ENCODE measurements at regions not wholly inside any gene's neighbourhood (a gene's known extent, or its start where the extent isn't known, plus 50 kb on each side); places are given as distances from the start of the nearest gene placed in this dataset.

- intact Hi-C loops (cut with micrococcal nuclease): no loop called here
- no peaks in the 10 kb centered on the region for H3K79me2 ChIP-seq (ENCODE audit: low read length)
- CTCF ChIA-PET: no interaction called here
- POLR2A ChIA-PET (ENCODE audit: unreplicated experiment): no interaction called here
- H3K9me2 ChIP-seq (replicated peaks; ENCODE audit: low read length): no peaks in the 10 kb centered on the region
- H3K36me3 ChIP-seq (ENCODE audit: low read depth, low read length): no peaks in the 10 kb centered on the region
- ATAC-seq (no peak), DNase-seq (no peak)
- H3F3A ChIP-seq (ENCODE audit: low read length, unreplicated experiment): no peaks in the 10 kb centered on the region
- no peaks in the 10 kb centered on the region for H4K20me1 ChIP-seq (ENCODE audit: low read length)
- no peaks in the 10 kb centered on the region for H3K9me3 ChIP-seq (ENCODE audit: low read length)
- H3K27me3 ChIP-seq (ENCODE audit: low read length): no peaks in the 10 kb centered on the region
- no peaks in the 10 kb centered on the region for H3K4me1 ChIP-seq (ENCODE audit: insufficient read depth, low read length)
- no peak overlapping the region for H3K4me2 ChIP-seq (ENCODE audit: low read length)
- H3K4me3 ChIP-seq (ENCODE audit: low read length): no peak overlapping the region
- no peak overlapping the region for H3K9ac ChIP-seq (ENCODE audit: low read length)
- no peak overlapping the region for H2AFZ ChIP-seq (ENCODE audit: low read length)
- TF ChIP-seq EZH2phosphoT487 (IDR thresholded peaks at IDR 0.05; ENCODE audit: borderline replicate concordance, low read length): no peak
- no peak for TF ChIP-seq CTCF (conservative IDR thresholded peaks at IDR 0.05; ENCODE audit: low read depth, low read length)
- TF ChIP-seq EZH2 (IDR thresholded peaks at IDR 0.05; ENCODE audit: low read length, unreplicated experiment): no peak
- H3K27ac ChIP-seq (ENCODE audit: low read length): no peak overlapping the region
- BruUV-seq (replicated peaks): no TSS peak
These were observed 89.9 kb upstream of the DHX15 start for GRCh38 chr4:24674279-24674678.

- H3K27ac ChIP-seq (ENCODE audit: low read length): no peak overlapping the region
- ATAC-seq: no peak
- no peaks in the 10 kb centered on the region for H3K9me2 ChIP-seq (replicated peaks; ENCODE audit: low read length)
- H3K4me1 ChIP-seq (ENCODE audit: insufficient read depth, low read length): no peaks in the 10 kb centered on the region
- no peak overlapping the region for H3K4me2 ChIP-seq (ENCODE audit: low read length)
- H3K4me3 ChIP-seq (ENCODE audit: low read length): no peak overlapping the region
- no peak overlapping the region for H3K9ac ChIP-seq (ENCODE audit: low read length)
- BruUV-seq (replicated peaks): no TSS peak
- no peaks in the 10 kb centered on the region for H3K79me2 ChIP-seq (ENCODE audit: low read length)
- TF ChIP-seq CTCF (conservative IDR thresholded peaks at IDR 0.05; ENCODE audit: low read depth, low read length) (no peak), EZH2phosphoT487 (IDR thresholded peaks at IDR 0.05; ENCODE audit: borderline replicate concordance, low read length) (no peak), EZH2 (IDR thresholded peaks at IDR 0.05; ENCODE audit: low read length, unreplicated experiment) (no peak)
- no peaks in the 10 kb centered on the region for H3K27me3 ChIP-seq (ENCODE audit: low read length)
- H2AFZ ChIP-seq (ENCODE audit: low read length): no peak overlapping the region
- H4K20me1 ChIP-seq (ENCODE audit: low read length): no peaks in the 10 kb centered on the region
- DNase-seq: no peak
- no peaks in the 10 kb centered on the region for H3K36me3 ChIP-seq (ENCODE audit: low read depth, low read length)
- CTCF ChIA-PET: no interaction called here
- intact Hi-C loops (cut with micrococcal nuclease): no loop called here
- no peaks in the 10 kb centered on the region for H3F3A ChIP-seq (ENCODE audit: low read length, unreplicated experiment)
- POLR2A ChIA-PET (ENCODE audit: unreplicated experiment): no interaction called here
- H3K9me3 ChIP-seq (ENCODE audit: low read length): no peaks in the 10 kb centered on the region
These were observed 91.5 kb upstream of the DHX15 start for GRCh38 chr4:24675721-24676389.

- no peak for TF ChIP-seq EZH2 (IDR thresholded peaks at IDR 0.05; ENCODE audit: low read length, unreplicated experiment)
- TF ChIP-seq CTCF (conservative IDR thresholded peaks at IDR 0.05; ENCODE audit: low read depth, low read length): no peak
- no peak for TF ChIP-seq EZH2phosphoT487 (IDR thresholded peaks at IDR 0.05; ENCODE audit: borderline replicate concordance, low read length)
- no peak overlapping the region for H3K4me3 ChIP-seq (ENCODE audit: low read length)
- H3K9me2 ChIP-seq (replicated peaks; ENCODE audit: low read length): no peaks in the 10 kb centered on the region
- H3K36me3 ChIP-seq (ENCODE audit: low read depth, low read length): no peaks in the 10 kb centered on the region
- no TSS peak for BruUV-seq (replicated peaks)
- POLR2A ChIA-PET (ENCODE audit: unreplicated experiment): no interaction called here
- intact Hi-C loops (cut with micrococcal nuclease): no loop called here
- ATAC-seq (no peak), DNase-seq (no peak)
- no peaks in the 10 kb centered on the region for H3K27me3 ChIP-seq (ENCODE audit: low read length)
- no peaks in the 10 kb centered on the region for H3K79me2 ChIP-seq (ENCODE audit: low read length)
- no peak overlapping the region for H2AFZ ChIP-seq (ENCODE audit: low read length)
- H3F3A ChIP-seq (ENCODE audit: low read length, unreplicated experiment): no peaks in the 10 kb centered on the region
- H3K9me3 ChIP-seq (ENCODE audit: low read length): no peaks in the 10 kb centered on the region
- no peak overlapping the region for H3K27ac ChIP-seq (ENCODE audit: low read length)
- no peaks in the 10 kb centered on the region for H4K20me1 ChIP-seq (ENCODE audit: low read length)
- CTCF ChIA-PET: no interaction called here
- no peaks in the 10 kb centered on the region for H3K4me1 ChIP-seq (ENCODE audit: insufficient read depth, low read length)
- H3K4me2 ChIP-seq (ENCODE audit: low read length): no peak overlapping the region
- H3K9ac ChIP-seq (ENCODE audit: low read length): no peak overlapping the region
These were observed 93.6 kb upstream of the DHX15 start for GRCh38 chr4:24677909-24678308.

All from PC-3 (cell line).